ENCODE measurements at regions not wholly inside any gene's neighbourhood (a gene's known extent, or its start where the extent isn't known, plus 50 kb on each side); places are given as distances from the start of the nearest gene placed in this dataset.

GRCh38 chr6:81556551-81556950, 195.9 kb downstream of the TENT5A start:
- no peak for DNase-seq (ENCODE audit: low read depth)
- no peak for TF ChIP-seq CTCF (IDR thresholded peaks at IDR 0.05; ENCODE audit: control insufficient read depth, extremely low read depth, insufficient read depth)
- no peak overlapping the region for H3K4me3 ChIP-seq (ENCODE audit: low read depth, low read length)

GRCh38 chr6:81553216-81553615, 199.3 kb downstream of the TENT5A start:
- H3K4me3 ChIP-seq (ENCODE audit: low read depth, low read length), result no peak overlapping the region
- DNase-seq (ENCODE audit: low read depth), result no peak
- TF ChIP-seq CTCF (IDR thresholded peaks at IDR 0.05; ENCODE audit: control insufficient read depth, extremely low read depth, insufficient read depth), result no peak

- TF ChIP-seq CTCF (IDR thresholded peaks at IDR 0.05; ENCODE audit: control insufficient read depth, extremely low read depth, insufficient read depth), result no peak
- no peak overlapping the region for H3K4me3 ChIP-seq (ENCODE audit: low read depth, low read length)
- DNase-seq (ENCODE audit: low read depth), result no peak
Measured at GRCh38 chr6:81552644-81553043, 199.8 kb downstream of the TENT5A start.

- no peak overlapping the region for H3K4me3 ChIP-seq (ENCODE audit: low read depth, low read length)
- no peak for DNase-seq (ENCODE audit: low read depth)
- no peak for TF ChIP-seq CTCF (IDR thresholded peaks at IDR 0.05; ENCODE audit: control insufficient read depth, extremely low read depth, insufficient read depth)
Measured at GRCh38 chr6:81547149-81547548, 205.3 kb downstream of the TENT5A start.

- no peak for TF ChIP-seq CTCF (IDR thresholded peaks at IDR 0.05; ENCODE audit: control insufficient read depth, extremely low read depth, insufficient read depth)
- no peak for DNase-seq (ENCODE audit: low read depth)
- H3K4me3 ChIP-seq (ENCODE audit: low read depth, low read length), result no peak overlapping the region
Measured at GRCh38 chr6:81534934-81535465, 217.5 kb downstream of the TENT5A start.

GRCh38 chr6:81531869-81532561, 220.5 kb downstream of the TENT5A start:
- H3K4me3 ChIP-seq (ENCODE audit: low read depth, low read length), result no peak overlapping the region
- no peak for TF ChIP-seq CTCF (IDR thresholded peaks at IDR 0.05; ENCODE audit: control insufficient read depth, extremely low read depth, insufficient read depth)
- DNase-seq (ENCODE audit: low read depth), result no peak

- DNase-seq (ENCODE audit: low read depth), result no peak
- no peak overlapping the region for H3K4me3 ChIP-seq (ENCODE audit: low read depth, low read length)
- TF ChIP-seq CTCF (IDR thresholded peaks at IDR 0.05; ENCODE audit: control insufficient read depth, extremely low read depth, insufficient read depth), result no peak
Measured at GRCh38 chr6:81517455-81517854, 235.0 kb downstream of the TENT5A start.

Data from LNCaP clone FGC (cell line).